GM12878 (cell line): ENCODE measurements at regions not wholly inside any gene's neighbourhood (a gene's known extent, or its start where the extent isn't known, plus 50 kb on each side); places are given as distances from the start of the nearest gene placed in this dataset.
A peak's percentile ranks its signal among the peaks of the same experiment; 100 is the strongest.

Experiments
- CHD1 ChIP-seq: IDR thresholded peaks from 2 replicates; pipeline ENCODE4 v1.6.1; 2012; ENCODE audit warnings: low read depth, low read length, improper control_type of control experiment
- CREB1 ChIP-seq: IDR thresholded peaks from 2 replicates; pipeline ENCODE4 v1.6.1; 2012; ENCODE audit warnings: low read depth, mild to moderate bottlenecking, inconsistent platforms
- ELK1 ChIP-seq: IDR thresholded peaks from 2 replicates; pipeline ENCODE4 v1.6.1; 2012; ENCODE audit warnings: low read depth, low read length, improper control_type of control experiment
- GATAD2B ChIP-seq: fragments of 450-650 bp; conservative IDR thresholded peaks from 2 replicates; pipeline ENCODE4 v1.6.1; 2017; ENCODE audit warnings: low read depth, mild to moderate bottlenecking, moderate library complexity
- IRF5 ChIP-seq: fragments of 450-650 bp; IDR thresholded peaks from 2 replicates; pipeline ENCODE4 v1.6.1; 2017; ENCODE audit warnings: borderline replicate concordance
- KAT2A ChIP-seq: conservative IDR thresholded peaks from 2 replicates; pipeline ENCODE4 v1.6.1; 2011; ENCODE audit warnings: low read depth, low read length; ENCODE audit not compliant: control insufficient read depth
- KDM1A ChIP-seq: fragments of 200-600 bp; sonication (generic); IDR thresholded peaks from 2 replicates; pipeline ENCODE4 v1.6.1; 2016; ENCODE audit warnings: borderline replicate concordance
- MLLT1 ChIP-seq: fragments of 450-650 bp; IDR thresholded peaks from 2 replicates; pipeline ENCODE4 v1.6.1; 2016; ENCODE audit warnings: mild to moderate bottlenecking
- NBN ChIP-seq: fragments of 450-650 bp; IDR thresholded peaks from 2 replicates; pipeline ENCODE4 v1.6.1; 2016
- NFXL1 ChIP-seq: fragments of 450-650 bp; IDR thresholded peaks from 2 replicates; pipeline ENCODE4 v1.6.1; 2017; ENCODE audit warnings: antibody characterized with exemption, mild to moderate bottlenecking, borderline replicate concordance
- NKRF ChIP-seq: fragments of 450-650 bp; conservative IDR thresholded peaks from 2 replicates; pipeline ENCODE4 v1.6.1; 2017; ENCODE audit warnings: mild to moderate bottlenecking, moderate library complexity
- PML ChIP-seq: IDR thresholded peaks from 2 replicates; pipeline ENCODE4 v1.6.1; 2012; ENCODE audit warnings: low read length, inconsistent platforms
- PRDM15 ChIP-seq: fragments of 450-650 bp; formaldehyde crosslinking; IDR thresholded peaks from 2 replicates; pipeline ENCODE4 v1.4.0; 2020; ENCODE audit warnings: mild to moderate bottlenecking, moderate library complexity
- RB1 ChIP-seq: fragments of 450-650 bp; formaldehyde crosslinking; IDR thresholded peaks from 2 replicates; pipeline ENCODE4 v1.6.1; 2017; ENCODE audit warnings: mild to moderate bottlenecking, borderline replicate concordance
- SMC3 ChIP-seq: IDR thresholded peaks from 2 replicates; pipeline ENCODE4 v1.6.1; 2011; ENCODE audit warnings: low read length, improper control_type of control experiment, borderline replicate concordance
- SP1 ChIP-seq: IDR thresholded peaks from one replicate; pipeline ENCODE4 v1.6.1; 2011; ENCODE audit warnings: low read depth, low read length
- TBL1XR1 ChIP-seq: IDR thresholded peaks from 2 replicates; pipeline ENCODE4 v1.6.1; 2012; ENCODE audit warnings: low read depth, low read length, improper control_type of control experiment
- ZNF207 ChIP-seq: fragments of 450-650 bp; IDR thresholded peaks from 2 replicates; pipeline ENCODE4 v1.6.1; 2014; ENCODE audit warnings: antibody characterized with exemption, mild to moderate bottlenecking, borderline replicate concordance
- ZNF274 ChIP-seq: IDR thresholded peaks from one replicate; pipeline ENCODE4 v1.8.0; 2011; ENCODE audit not compliant: insufficient read length, insufficient read depth
- ZNF622 ChIP-seq: fragments of 450-650 bp; IDR thresholded peaks from 2 replicates; pipeline ENCODE4 v1.6.1; 2017; ENCODE audit warnings: mild to moderate bottlenecking, inconsistent platforms
- ZZZ3 ChIP-seq: IDR thresholded peaks from 2 replicates; pipeline ENCODE4 v1.6.1; 2011; ENCODE audit warnings: low read depth; ENCODE audit not compliant: control insufficient read depth, insufficient read length

- no peak for TF ChIP-seq RB1
- no peak for TF ChIP-seq ELK1
- no peak; the same call in 1 of the 2 replicates for TF ChIP-seq SMC3
- TF ChIP-seq GATAD2B = peak; percentile 54; the same call in 1 of the 2 replicates
- peak; percentile 95 for TF ChIP-seq CREB1
- no peak for TF ChIP-seq KDM1A
- no peak for TF ChIP-seq CHD1
- TF ChIP-seq PRDM15 (CRISPR knock-in tag) = no peak
- no peak for TF ChIP-seq SP1
- TF ChIP-seq NKRF = no peak
- no peak for TF ChIP-seq KAT2A
- TF ChIP-seq ZNF274 = no peak
- TF ChIP-seq ZZZ3 = no peak
- no peak for TF ChIP-seq NFXL1
- peak; percentile 77; the same call in 1 of the 2 replicates for TF ChIP-seq TBL1XR1
- TF ChIP-seq ZNF207 = no peak
- TF ChIP-seq PML = 0 out of 2 replicates have a peak, but pooled peaks have one; percentile 72
- no peak for TF ChIP-seq ZNF622
- TF ChIP-seq NBN = peak; percentile 84; the same call in 1 of the 2 replicates
- TF ChIP-seq IRF5 = no peak
- peak; percentile 97 for TF ChIP-seq MLLT1
Observed at GRCh38 chr6:6407071-6407741, 86.7 kb upstream of the F13A1 start (continued).
